H1 (cell line): ENCODE measurements at regions not wholly inside any gene's neighbourhood (a gene's known extent, or its start where the extent isn't known, plus 50 kb on each side); places are given as distances from the start of the nearest gene placed in this dataset.

Experiments used
- CTCF ChIA-PET: fragments of 300-600 bp; sonication (Branson Sonifier 250); formaldehyde crosslinking; loops from one replicate; lab custom pipeline; 2021; ENCODE audit not compliant: partially characterized antibody; lab: Charles Lee
- POLR2A ChIA-PET: fragments of 300-600 bp; sonication (Branson Sonifier 250); formaldehyde crosslinking; loops from one replicate; lab custom pipeline; 2021; ENCODE audit warnings: inconsistent platforms; ENCODE audit not compliant: partially characterized antibody; lab: Charles Lee
- DNase-seq, 2 experiments: peaks; one replicate each; pipeline versions ENCODE4 v3.0.0 to v3.0.0-alpha.2; 2010 to 2022; ENCODE audit warnings: low spot score in 2 of 2, low read depth in 1 of 2, mixed read lengths in 1 of 2
- FAIRE-seq: peaks from 2 replicates; lab custom pipeline; 2011; peaks lifted over from hg19 to GRCh38; lab: Jason Lieb, UNC
- H2AFZ ChIP-seq: 2 replicates; pipeline ENCODE4 v1.8.1; 2012; ENCODE audit warnings: low read length, inconsistent platforms
- H2AK5ac ChIP-seq: 2 replicates; pipeline ENCODE4 v1.6.1; 2013; ENCODE audit warnings: low read depth, low read length
- H2BK120ac ChIP-seq: replicated peaks from 2 replicates; pipeline ENCODE3; 2013; ENCODE audit warnings: low read depth, low read length, inconsistent platforms
- H2BK12ac ChIP-seq: 2 replicates; pipeline ENCODE4 v1.6.1; 2013; ENCODE audit warnings: low read depth, low read length
- H2BK15ac ChIP-seq: 2 replicates; pipeline ENCODE4 v1.6.1; 2013; ENCODE audit warnings: low read length
- H2BK20ac ChIP-seq: 2 replicates; pipeline ENCODE4 v1.6.1; 2013; ENCODE audit warnings: low read length
- H2BK5ac ChIP-seq: 2 replicates; pipeline ENCODE4 v1.6.1; 2013; ENCODE audit warnings: low read depth, low read length
- H3K14ac ChIP-seq: 2 replicates; pipeline ENCODE4 v1.6.1; 2013; ENCODE audit warnings: inconsistent platforms; ENCODE audit not compliant: insufficient read length
- H3K18ac ChIP-seq: 2 replicates; pipeline ENCODE4 v1.6.1; 2013; ENCODE audit warnings: low read length; ENCODE audit errors: extremely low read depth
- H3K23ac ChIP-seq: 2 replicates; pipeline ENCODE4 v1.6.1; 2013; ENCODE audit warnings: inconsistent platforms; ENCODE audit not compliant: insufficient read length
- H3K23me2 ChIP-seq: 2 replicates; pipeline ENCODE4 v1.6.1; 2013; ENCODE audit warnings: low read depth, low read length
- H3K27ac ChIP-seq: 2 replicates; pipeline ENCODE4 v1.6.1; 2011; ENCODE audit warnings: low read depth, low read length, inconsistent platforms
- H3K27me3 ChIP-seq, 4 experiments: replicated peaks in 1 of 4; 1 replicate in 1 of 4; 2 replicates in 3 of 4; pipeline versions ENCODE4 v1.6.1 to v1.8.1; 2011 to 2013; ENCODE audit warnings: low read length in 3 of 4, mild to moderate bottlenecking in 3 of 4, inconsistent platforms in 2 of 4, mixed read lengths in 2 of 4, moderate library complexity in 1 of 4; ENCODE audit not compliant: control insufficient read depth in 3 of 4, insufficient read depth in 3 of 4; ENCODE audit errors: extremely low read depth in 1 of 4
- H3K36me3 ChIP-seq, 4 experiments: 2 replicates each; pipeline versions ENCODE4 v1.6.1 to v1.8.1; 2011 to 2013; ENCODE audit warnings: mild to moderate bottlenecking in 4 of 4, low read length in 3 of 4, moderate library complexity in 2 of 4, control low read depth in 1 of 4, inconsistent platforms in 1 of 4; ENCODE audit not compliant: insufficient read depth in 4 of 4, control insufficient read depth in 2 of 4
- H3K4ac ChIP-seq: replicated peaks from 2 replicates; pipeline ENCODE3; 2013; ENCODE audit warnings: low read length, low read depth, mixed read lengths, inconsistent platforms; ENCODE audit not compliant: insufficient read length
- H3K4me1 ChIP-seq, 4 experiments: replicated peaks in 1 of 4; 1 replicate in 1 of 4; 2 replicates in 3 of 4; pipeline versions ENCODE4 v1.6.1 to v1.8.1; 2011 to 2013; ENCODE audit warnings: low read length in 3 of 4, inconsistent platforms in 2 of 4, mixed read lengths in 1 of 4; ENCODE audit not compliant: insufficient read depth in 4 of 4, control insufficient read depth in 3 of 4
- H3K4me2 ChIP-seq, 2 experiments: 2 replicates each; pipeline versions ENCODE4 v1.6.1 to v1.8.1; 2011 to 2013; ENCODE audit warnings: low read depth in 2 of 2, low read length in 2 of 2, control low read depth in 1 of 2, inconsistent platforms in 1 of 2, mild to moderate bottlenecking in 1 of 2; ENCODE audit not compliant: insufficient read depth in 1 of 2
- H3K4me3 ChIP-seq, 4 experiments: fragments of 200-600, 300-600 bp in 1 of 4; sonication (generic), shearing (Covaris generic), sonication (Bioruptor Twin) in 1 of 4; 2 replicates each; pipeline versions ENCODE4 v1.5.1 to v1.8.1; 2011 to 2016; ENCODE audit warnings: low read length in 4 of 4, low read depth in 3 of 4, control low read depth in 2 of 4, inconsistent platforms in 2 of 4, mild to moderate bottlenecking in 2 of 4, mixed read lengths in 1 of 4, moderate library complexity in 1 of 4; ENCODE audit not compliant: insufficient read depth in 2 of 4; ENCODE audit errors: extremely low read depth in 1 of 4
- H3K56ac ChIP-seq: replicated peaks from 2 replicates; pipeline ENCODE3; 2013; ENCODE audit warnings: low read depth, mild to moderate bottlenecking, mixed read lengths, low read length, inconsistent platforms; ENCODE audit not compliant: insufficient read length
- H3K79me1 ChIP-seq: 2 replicates; pipeline ENCODE4 v1.6.1; 2013; ENCODE audit warnings: low read depth, low read length, control low read depth
- H3K79me2 ChIP-seq, 2 experiments: 2 replicates each; pipeline versions ENCODE4 v1.6.1 to v1.8.1; 2012 to 2013; ENCODE audit warnings: low read length in 2 of 2, mild to moderate bottlenecking in 2 of 2, inconsistent platforms in 1 of 2; ENCODE audit not compliant: insufficient read depth in 2 of 2, control insufficient read depth in 1 of 2
- H3K9ac ChIP-seq, 4 experiments: replicated peaks in 1 of 4; 1 replicate in 1 of 4; 2 replicates in 3 of 4; pipeline versions ENCODE4 v1.6.1 to v1.8.1; 2011 to 2013; ENCODE audit warnings: low read depth in 3 of 4, low read length in 3 of 4, control low read depth in 2 of 4, mild to moderate bottlenecking in 2 of 4, moderate library complexity in 2 of 4, inconsistent platforms in 1 of 4; ENCODE audit errors: extremely low read depth in 1 of 4
- H3K9me3 ChIP-seq, 2 experiments: 2 replicates each; pipeline versions ENCODE4 v1.6.1 to v1.8.1; 2012 to 2013; ENCODE audit warnings: mild to moderate bottlenecking in 2 of 2, moderate library complexity in 2 of 2, control low read depth in 1 of 2, inconsistent platforms in 1 of 2, low read depth in 1 of 2, low read length in 1 of 2, mixed read lengths in 1 of 2; ENCODE audit not compliant: insufficient read depth in 2 of 2
- H4K20me1 ChIP-seq, 2 experiments: replicated peaks in 1 of 2; 2 replicates each; pipeline versions ENCODE3 to v1.8.1; 2011 to 2013; ENCODE audit warnings: inconsistent platforms in 2 of 2, low read length in 2 of 2, mild to moderate bottlenecking in 1 of 2; ENCODE audit not compliant: insufficient read depth in 2 of 2, control insufficient read depth in 1 of 2
- H4K5ac ChIP-seq: 2 replicates; pipeline ENCODE4 v1.6.1; 2013; ENCODE audit warnings: low read length, low read depth, mixed read lengths, inconsistent platforms; ENCODE audit not compliant: insufficient read length
- H4K8ac ChIP-seq: 2 replicates; pipeline ENCODE4 v1.8.0; 2013; ENCODE audit warnings: mild to moderate bottlenecking, moderate library complexity, low read length, inconsistent platforms; ENCODE audit not compliant: insufficient read depth; ENCODE audit errors: extremely low read depth
- H4K91ac ChIP-seq: replicated peaks from 2 replicates; pipeline ENCODE3; 2013; ENCODE audit warnings: low read length, mixed read lengths, inconsistent platforms; ENCODE audit not compliant: insufficient read length
- BCL11A ChIP-seq, 2 experiments: IDR thresholded peaks; one replicate each; pipeline ENCODE4 v1.6.1; 2011; ENCODE audit warnings: low read depth in 2 of 2, low read length in 2 of 2, mild to moderate bottlenecking in 2 of 2
- JUN ChIP-seq: IDR thresholded peaks from 2 replicates; pipeline ENCODE4 v1.6.1; 2011; ENCODE audit warnings: low read depth, mild to moderate bottlenecking, improper control_type of control experiment, low read length
- RFX5 ChIP-seq: IDR thresholded peaks from 2 replicates; pipeline ENCODE4 v1.6.1; 2011; ENCODE audit warnings: low read depth, low read length, improper control_type of control experiment, borderline replicate concordance
- RNF2 ChIP-seq: fragments of 200-900, 300-1000 bp; sonication (generic); IDR thresholded peaks from 2 replicates; pipeline ENCODE4 v1.7.1; 2016; ENCODE audit warnings: borderline replicate concordance, low read depth, mild to moderate bottlenecking, antibody characterized with exemption, low read length; ENCODE audit not compliant: poor library complexity, severe bottlenecking; ENCODE audit errors: missing control alignments
- SIRT6 ChIP-seq: IDR thresholded peaks from one replicate; pipeline ENCODE4 v1.7.1; 2012; ENCODE audit warnings: low read length, inconsistent platforms
- SP4 ChIP-seq: IDR thresholded peaks from 2 replicates; pipeline ENCODE4 v1.6.1; 2012; ENCODE audit warnings: low read length, inconsistent platforms
- TCF12 ChIP-seq: IDR thresholded peaks from 2 replicates; pipeline ENCODE4 v1.6.1; 2011; ENCODE audit warnings: low read depth, mild to moderate bottlenecking, low read length
- TEAD4 ChIP-seq: IDR thresholded peaks from 2 replicates; pipeline ENCODE4 v1.6.1; 2012; ENCODE audit warnings: low read depth, low read length, inconsistent platforms, mixed read lengths
- WGBS, 2 experiments: shearing (Covaris generic) in 1 of 2; methylation state at CpG; one replicate each; pipeline versions ENCODE4 v1.1.6 to v1.1.7; 2013 to 2015; ENCODE audit warnings: low lambda C conversion rate in 2 of 2, mixed read lengths in 2 of 2, inconsistent platforms in 1 of 2, low coverage in 1 of 2, missing lambda C conversion rate in 1 of 2; ENCODE audit not compliant: insufficient replicate concordance in 2 of 2, insufficient coverage in 1 of 2, insufficient read length in 1 of 2; ENCODE audit errors: extremely low coverage in 1 of 2, missing lambda C conversion rate in 1 of 2; 5-methylcytosine and 5-hydroxymethylcytosine counted together
- TF ChIP-seq, protein P1 (sequence below): IDR thresholded peaks from 2 replicates; pipeline ENCODE4 v1.6.1; 2011; ENCODE audit warnings: low read length, improper control_type of control experiment
- TF ChIP-seq, protein P2 (sequence below): IDR thresholded peaks from 2 replicates; pipeline ENCODE4 v1.6.1; 2012; ENCODE audit warnings: inconsistent platforms

DNA sequence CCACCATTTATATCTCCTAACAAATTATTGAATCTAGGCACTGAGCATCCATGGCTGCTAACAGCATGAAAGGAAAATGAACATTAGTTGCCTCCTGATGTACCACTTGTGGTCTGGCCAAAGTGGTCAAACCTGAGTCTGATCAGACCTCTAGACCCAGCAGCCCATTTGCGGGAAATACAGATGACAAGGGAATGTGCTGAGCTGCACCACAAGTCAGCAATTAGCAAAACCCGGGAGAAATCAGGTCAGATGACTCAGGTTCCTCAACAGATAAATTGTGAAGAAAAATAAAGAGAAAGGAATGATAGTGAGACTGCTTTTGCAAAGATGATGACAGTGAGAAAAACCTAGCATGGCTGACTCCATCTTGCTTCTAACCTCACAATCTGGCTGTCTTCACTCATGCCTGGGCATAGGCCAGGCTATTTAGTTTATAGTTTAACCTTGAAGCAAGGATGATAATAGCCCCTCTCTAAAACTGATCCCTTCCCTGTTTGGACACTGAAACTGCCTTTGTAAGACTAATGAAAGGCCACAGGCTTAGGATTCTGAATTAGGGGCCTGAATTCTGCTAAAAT, 142.7 kb upstream of the ASIC2 start:
- Histone ChIP-seq H2BK15ac (no peak overlapping the region), H3K23me2 (no peaks in the 10 kb centered on the region), H3K14ac (no peak overlapping the region), H3K36me3 (no peaks in the 10 kb centered on the region), H3K79me1 (no peaks in the 10 kb centered on the region), H3K4me1 (no peaks in the 10 kb centered on the region), H2AFZ (no peak overlapping the region), H4K20me1 (no peaks in the 10 kb centered on the region), H3K27me3 (no peaks in the 10 kb centered on the region), H3K23ac (no peak overlapping the region), H3K4ac (no peak overlapping the region), H3K9me3 (no peaks in the 10 kb centered on the region), H4K5ac (no peak overlapping the region), H2BK20ac (no peak overlapping the region), H3K9ac (no peak overlapping the region), H3K18ac (no peak overlapping the region), H3K56ac (no peak overlapping the region), H2BK12ac (no peak overlapping the region), H2AK5ac (no peak overlapping the region), H2BK5ac (no peak overlapping the region), H4K8ac (no peak overlapping the region), H3K79me2 (no peaks in the 10 kb centered on the region), H3K4me2 (no peak overlapping the region), H2BK120ac (no peak overlapping the region), H4K91ac (no peak overlapping the region), H3K4me3 (no peak overlapping the region), H3K27ac (no peak overlapping the region)
- TF ChIP-seq SP4 = no peak
- no peak for TF ChIP-seq TEAD4
- TF ChIP-seq JUN = no peak
- no peak for TF ChIP-seq RNF2
- TF ChIP-seq SIRT6 = no peak
- no peak for TF ChIP-seq RFX5
- TF ChIP-seq, protein P1, sequence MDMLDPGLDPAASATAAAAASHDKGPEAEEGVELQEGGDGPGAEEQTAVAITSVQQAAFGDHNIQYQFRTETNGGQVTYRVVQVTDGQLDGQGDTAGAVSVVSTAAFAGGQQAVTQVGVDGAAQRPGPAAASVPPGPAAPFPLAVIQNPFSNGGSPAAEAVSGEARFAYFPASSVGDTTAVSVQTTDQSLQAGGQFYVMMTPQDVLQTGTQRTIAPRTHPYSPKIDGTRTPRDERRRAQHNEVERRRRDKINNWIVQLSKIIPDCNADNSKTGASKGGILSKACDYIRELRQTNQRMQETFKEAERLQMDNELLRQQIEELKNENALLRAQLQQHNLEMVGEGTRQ = no peak
- TF ChIP-seq, protein P2, sequence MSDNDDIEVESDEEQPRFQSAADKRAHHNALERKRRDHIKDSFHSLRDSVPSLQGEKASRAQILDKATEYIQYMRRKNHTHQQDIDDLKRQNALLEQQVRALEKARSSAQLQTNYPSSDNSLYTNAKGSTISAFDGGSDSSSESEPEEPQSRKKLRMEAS = no peak
- no peak for TF ChIP-seq TCF12
- TF ChIP-seq BCL11A (IDR thresholded peaks at IDR 0.05; ENCODE audit: low read depth in 2 of 2, low read length in 2 of 2) = no peak
- FAIRE-seq = no peak
- ChIA-PET POLR2A (no interaction called here), CTCF (no interaction called here)
- WGBS, 2 experiments = 91% methylated on average over 2 of the region's 2 CpGs; no CpG with 5 or more reads in 1 of the 2 experiments
- DNase-seq = no peak
